Epithelial cell of esophagus (primary cell): ENCODE measurements at regions not wholly inside any gene's neighbourhood (a gene's known extent, or its start where the extent isn't known, plus 50 kb on each side); places are given as distances from the start of the nearest gene placed in this dataset.

Experiments
- DNase-seq: peaks from one replicate; pipeline ENCODE4 v3.0.0; 2010; ENCODE audit warnings: low read depth
- H3K4me3 ChIP-seq: 2 replicates; pipeline ENCODE4 v1.5.1; 2011; ENCODE audit warnings: mild to moderate bottlenecking, low read length, control low read depth
- CTCF ChIP-seq: IDR thresholded peaks from 2 replicates; pipeline ENCODE4 v1.5.1; 2011; ENCODE audit warnings: low read depth, mild to moderate bottlenecking, low read length, control low read depth, inconsistent platforms; ENCODE audit not compliant: insufficient read depth; ENCODE audit errors: missing control alignments

- DNase-seq, result no peak
- H3K4me3 ChIP-seq, result no peak overlapping the region
- no peak for TF ChIP-seq CTCF
Observed at GRCh38 chr12:107330831-107331431, 237.6 kb upstream of the CRY1 start.

DNA sequence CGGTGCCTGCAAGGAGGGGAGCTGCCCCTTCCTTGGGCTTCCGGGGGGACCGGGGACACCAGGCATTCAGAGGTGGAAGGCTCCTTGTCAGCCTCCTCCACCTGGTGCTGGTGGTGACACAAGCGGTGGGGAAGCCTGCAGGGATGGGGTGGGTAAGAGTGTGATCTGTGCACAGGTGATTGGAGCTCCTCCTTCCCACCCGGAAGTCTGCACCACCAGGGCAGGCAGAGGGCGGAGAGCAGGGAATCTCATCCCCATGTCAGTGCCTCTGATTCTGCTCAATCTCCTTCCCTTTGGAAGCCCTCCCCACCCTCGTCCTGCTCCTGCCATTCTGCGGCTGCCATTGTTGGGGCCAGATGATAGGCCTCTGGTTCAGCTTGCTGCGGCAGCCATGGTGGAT, 238.1 kb upstream of the CRY1 start:
- no peak for TF ChIP-seq CTCF
- no peak overlapping the region for H3K4me3 ChIP-seq
- DNase-seq, result no peak

- no peak for DNase-seq
- TF ChIP-seq CTCF, result no peak
- H3K4me3 ChIP-seq, result no peak overlapping the region
Observed at GRCh38 chr12:107331912-107332311, 238.6 kb upstream of the CRY1 start.

GRCh38 chr12:107332743-107333142, 239.4 kb upstream of the CRY1 start:
- TF ChIP-seq CTCF, result no peak
- DNase-seq, result no peak
- H3K4me3 ChIP-seq, result no peak overlapping the region

GRCh38 chr12:107335802-107336570, 242.6 kb upstream of the CRY1 start:
- DNase-seq, result no peak
- H3K4me3 ChIP-seq, result no peak overlapping the region
- TF ChIP-seq CTCF, result no peak

GRCh38 chr12:107336695-107337094, 243.3 kb upstream of the CRY1 start:
- no peak overlapping the region for H3K4me3 ChIP-seq
- TF ChIP-seq CTCF, result no peak
- no peak for DNase-seq
